PC-3 (cell line): ENCODE measurements at regions not wholly inside any gene's neighbourhood (a gene's known extent, or its start where the extent isn't known, plus 50 kb on each side); places are given as distances from the start of the nearest gene placed in this dataset.

Experiments
- ATAC-seq: fragments of 200-7000 bp; cut with Tn5 transposase; 2 replicates; pipeline ENCODE4 v1.9.1; 2020; ENCODE audit warnings: mild to moderate bottlenecking, moderate library complexity
- BruUV-seq: library from RNA; stranded (reverse); fragments of 400-500 nt; replicated peaks from 2 replicates; lab custom pipeline; 2021; lab: Mats Ljungman, UMichigan
- CTCF ChIA-PET: fragments of 300-600 bp; sonication (Branson Sonifier 250); formaldehyde crosslinking; loops from one replicate; lab custom pipeline; 2022; ENCODE audit warnings: antibody characterized with exemption; lab: Charles Lee
- POLR2A ChIA-PET: fragments of 300-600 bp; sonication (Branson Sonifier 250); formaldehyde crosslinking; loops from one replicate; lab custom pipeline; 2022; ENCODE audit warnings: antibody characterized with exemption; ENCODE audit not compliant: unreplicated experiment; lab: Charles Lee
- DNase-seq: peaks from one replicate; pipeline ENCODE4 v3.0.0-alpha.2; 2015
- H2AFZ ChIP-seq: fragments of 300-600 bp; sonication (generic); 2 replicates; pipeline ENCODE4 v1.6.0; 2016; ENCODE audit warnings: antibody characterized with exemption, low read length
- H3F3A ChIP-seq: fragments of 300-600 bp; sonication (generic); one replicate; pipeline ENCODE4 v1.6.0; 2017; ENCODE audit warnings: antibody characterized with exemption, low read length, control low read depth, mild to moderate bottlenecking; ENCODE audit not compliant: unreplicated experiment
- H3K27ac ChIP-seq: fragments of 300-600 bp; sonication (generic); 2 replicates; pipeline ENCODE4 v1.5.1; 2016; ENCODE audit warnings: mild to moderate bottlenecking, low read length
- H3K27me3 ChIP-seq: fragments of 300-600 bp; sonication (generic); 2 replicates; pipeline ENCODE4 v1.6.1; 2016; ENCODE audit warnings: low read length, mixed read lengths
- H3K36me3 ChIP-seq: fragments of 300-600 bp; sonication (generic); 2 replicates; pipeline ENCODE4 v1.6.1; 2016; ENCODE audit warnings: low read depth, mixed run types, low read length, mixed read lengths
- H3K4me1 ChIP-seq: fragments of 300-600 bp; sonication (generic); 2 replicates; pipeline ENCODE4 v1.5.1; 2016; ENCODE audit warnings: low read length; ENCODE audit not compliant: insufficient read depth
- H3K4me2 ChIP-seq: fragments of 300-600 bp; sonication (generic); 2 replicates; pipeline ENCODE4 v1.6.0; 2016; ENCODE audit warnings: low read length
- H3K4me3 ChIP-seq: fragments of 300-600 bp; sonication (generic); 2 replicates; pipeline ENCODE4 v1.5.1; 2016; ENCODE audit warnings: mild to moderate bottlenecking, low read length, mixed read lengths
- H3K79me2 ChIP-seq: fragments of 300-600 bp; sonication (generic); 2 replicates; pipeline ENCODE4 v1.6.1; 2017; ENCODE audit warnings: low read length, mixed read lengths
- H3K9ac ChIP-seq: fragments of 300-600 bp; sonication (generic); 2 replicates; pipeline ENCODE4 v1.6.0; 2016; ENCODE audit warnings: mild to moderate bottlenecking, low read length
- H3K9me2 ChIP-seq: fragments of 300-600 bp; sonication (generic); replicated peaks from 2 replicates; pipeline ENCODE4 v1.6.1; 2016; ENCODE audit warnings: mixed run types, low read length, mixed read lengths
- H3K9me3 ChIP-seq: fragments of 300-600 bp; sonication (generic); 2 replicates; pipeline ENCODE4 v1.6.1; 2016; ENCODE audit warnings: low read length, mixed read lengths
- H4K20me1 ChIP-seq: fragments of 300-600 bp; sonication (generic); 2 replicates; pipeline ENCODE4 v1.6.1; 2016; ENCODE audit warnings: low read length, mixed read lengths
- CTCF ChIP-seq: fragments of 300-600 bp; sonication (generic); conservative IDR thresholded peaks from 2 replicates; pipeline ENCODE4 v1.5.1; 2017; ENCODE audit warnings: antibody characterized with exemption, low read depth, mild to moderate bottlenecking, low read length
- EZH2 ChIP-seq: fragments of 300-600 bp; sonication (generic); IDR thresholded peaks from one replicate; pipeline ENCODE4 v1.6.1; 2017; ENCODE audit warnings: antibody characterized with exemption, mild to moderate bottlenecking, low read length; ENCODE audit not compliant: unreplicated experiment
- EZH2phosphoT487 ChIP-seq: fragments of 300-600 bp; sonication (generic); IDR thresholded peaks from 2 replicates; pipeline ENCODE4 v1.6.1; 2018; ENCODE audit warnings: mild to moderate bottlenecking, antibody characterized with exemption, low read length, borderline replicate concordance
- intact Hi-C: fragments of 100-400 bp; cut with micrococcal nuclease; formaldehyde crosslinking; loops from 2 replicates; pipeline ENCODE4 v1.9.0; 2023

- DNase-seq: no peak
- intact Hi-C loops: no loop called here
- Histone ChIP-seq H3K4me1 (no peaks in the 10 kb centered on the region), H2AFZ (no peak overlapping the region), H3K79me2 (no peaks in the 10 kb centered on the region), H3K27ac (no peak overlapping the region), H3K4me3 (no peak overlapping the region), H3F3A (no peaks in the 10 kb centered on the region), H3K36me3 (no peaks in the 10 kb centered on the region), H3K9me2 (no peaks in the 10 kb centered on the region), H3K9me3 (no peaks in the 10 kb centered on the region), H4K20me1 (no peaks in the 10 kb centered on the region), H3K4me2 (no peak overlapping the region), H3K27me3 (peaks cover 89% of the 10 kb centered on the region), H3K9ac (no peak overlapping the region)
- ChIA-PET POLR2A (no interaction called here), CTCF (no interaction called here)
- BruUV-seq: no TSS peak
- TF ChIP-seq EZH2phosphoT487: no peak
- TF ChIP-seq EZH2: no peak
- TF ChIP-seq CTCF: no peak
- no peak for ATAC-seq
These were observed 76.7 kb downstream of the TRIM29 start for GRCh38 chr11:120061036-120061760.

GRCh38 chr11:120060512-120060911, 77.4 kb downstream of the TRIM29 start:
- no peak for TF ChIP-seq EZH2phosphoT487
- no peak for TF ChIP-seq CTCF
- TF ChIP-seq EZH2: no peak
- no peak overlapping the region for H2AFZ ChIP-seq
- no peaks in the 10 kb centered on the region for H4K20me1 ChIP-seq
- H3K27me3 ChIP-seq: peaks cover 84% of the 10 kb centered on the region
- no peak overlapping the region for H3K4me2 ChIP-seq
- no peaks in the 10 kb centered on the region for H3F3A ChIP-seq
- H3K4me3 ChIP-seq: no peak overlapping the region
- H3K79me2 ChIP-seq: no peaks in the 10 kb centered on the region
- no peak overlapping the region for H3K9ac ChIP-seq
- no peaks in the 10 kb centered on the region for H3K9me3 ChIP-seq
- H3K36me3 ChIP-seq: no peaks in the 10 kb centered on the region
- no peaks in the 10 kb centered on the region for H3K4me1 ChIP-seq
- no peak for DNase-seq
- ChIA-PET POLR2A (no interaction called here), CTCF (no interaction called here)
- no peak for ATAC-seq
- BruUV-seq: no TSS peak
- H3K27ac ChIP-seq: no peak overlapping the region
- no peaks in the 10 kb centered on the region for H3K9me2 ChIP-seq
- intact Hi-C loops: no loop called here

- Histone ChIP-seq H3K9me2 (no peaks in the 10 kb centered on the region), H3K9me3 (no peaks in the 10 kb centered on the region), H3K36me3 (no peaks in the 10 kb centered on the region), H3F3A (no peaks in the 10 kb centered on the region), H3K4me3 (no peak overlapping the region), H3K4me1 (no peaks in the 10 kb centered on the region), H3K27me3 (peaks cover 77% of the 10 kb centered on the region), H3K27ac (no peak overlapping the region), H3K79me2 (no peaks in the 10 kb centered on the region), H3K9ac (no peak overlapping the region), H4K20me1 (no peaks in the 10 kb centered on the region), H2AFZ (no peak overlapping the region), H3K4me2 (no peak overlapping the region)
- no peak for TF ChIP-seq EZH2phosphoT487
- TF ChIP-seq CTCF: no peak
- CTCF ChIA-PET: no interaction called here
- intact Hi-C loops: no loop called here
- POLR2A ChIA-PET: no interaction called here
- ATAC-seq (no peak), DNase-seq (no peak)
- no TSS peak for BruUV-seq
These were observed 79.0 kb downstream of the TRIM29 start for GRCh38 chr11:120058931-120059330.
